HG02623 (cell line): ENCODE measurements at regions not wholly inside any gene's neighbourhood (a gene's known extent, or its start where the extent isn't known, plus 50 kb on each side); places are given as distances from the start of the nearest gene placed in this dataset.
"Not testable (repeated sequence)": the region's sequence is repeated elsewhere in the genome, so short reads cannot be mapped to it uniquely, and the experiment has no call there.

Experiments
- ATAC-seq: cut with Tn5 transposase; IDR thresholded peaks from one replicate; pipeline ENCODE4 v1.9.1; 2021; ENCODE audit warnings: moderate library complexity; ENCODE audit not compliant: unreplicated experiment

- no peak for ATAC-seq
Measured at GRCh38 chr9:17083258-17083657, 51.6 kb upstream of the CNTLN start.

GRCh38 chr9:17082343-17083064 lies 52.3 kb upstream of the CNTLN start:
- no peak for ATAC-seq

- no peak for ATAC-seq
Measured at GRCh38 chr9:17081814-17082213, 53.0 kb upstream of the CNTLN start.

GRCh38 chr9:17081351-17081750 lies 53.5 kb upstream of the CNTLN start:
- ATAC-seq: no peak

- ATAC-seq: no peak
Measured at GRCh38 chr9:17075758-17076485, 58.9 kb upstream of the CNTLN start.

- no peak for ATAC-seq
Measured at GRCh38 chr9:17075146-17075757, 59.6 kb upstream of the CNTLN start.

GRCh38 chr9:17072563-17072962 lies 62.3 kb upstream of the CNTLN start:
- not testable (repeated sequence) for ATAC-seq

- no peak for ATAC-seq
Measured at GRCh38 chr9:17068671-17069070, 66.2 kb upstream of the CNTLN start.

GRCh38 chr9:17065062-17065461 lies 69.8 kb upstream of the CNTLN start:
- no peak for ATAC-seq

- no peak for ATAC-seq
Measured at GRCh38 chr9:17064558-17064957, 70.3 kb upstream of the CNTLN start.

GRCh38 chr9:17063535-17064135 lies 71.2 kb upstream of the CNTLN start:
- peak; percentile 95 for ATAC-seq

GRCh38 chr9:17062497-17062896 lies 72.3 kb upstream of the CNTLN start:
- no peak for ATAC-seq

GRCh38 chr9:17060450-17060849 lies 74.4 kb upstream of the CNTLN start:
- no peak for ATAC-seq

- no peak for ATAC-seq
Measured at GRCh38 chr9:17059465-17059864, 75.4 kb upstream of the CNTLN start.

GRCh38 chr9:17057729-17058128 lies 77.1 kb upstream of the CNTLN start:
- ATAC-seq: no peak

- no peak for ATAC-seq
Measured at GRCh38 chr9:17052626-17053025, 82.2 kb upstream of the CNTLN start.

GRCh38 chr9:17045381-17045940 lies 89.4 kb upstream of the CNTLN start:
- ATAC-seq: no peak

GRCh38 chr9:17031546-17031945 lies 103.3 kb upstream of the CNTLN start:
- ATAC-seq: no peak

- no peak for ATAC-seq
Measured at GRCh38 chr9:17025281-17025680, 109.6 kb upstream of the CNTLN start.

GRCh38 chr9:17024129-17024528 lies 110.7 kb upstream of the CNTLN start:
- no peak for ATAC-seq

GRCh38 chr9:17021387-17021970 lies 113.4 kb upstream of the CNTLN start:
- ATAC-seq: no peak
